Jurkat, Clone E6-1 (cell line): ENCODE measurements at regions not wholly inside any gene's neighbourhood (a gene's known extent, or its start where the extent isn't known, plus 50 kb on each side); places are given as distances from the start of the nearest gene placed in this dataset.
A peak's percentile ranks its signal among the peaks of the same experiment; 100 is the strongest.

Experiments used
- DNase-seq: peaks from one replicate; pipeline ENCODE4 v3.0.0-alpha.2; 2011; ENCODE audit warnings: low read depth, low spot score
- H3K4me3 ChIP-seq: 2 replicates; pipeline ENCODE4 v1.5.1; 2011; ENCODE audit warnings: mild to moderate bottlenecking, low read length, control low read depth, moderate library complexity

DNA sequence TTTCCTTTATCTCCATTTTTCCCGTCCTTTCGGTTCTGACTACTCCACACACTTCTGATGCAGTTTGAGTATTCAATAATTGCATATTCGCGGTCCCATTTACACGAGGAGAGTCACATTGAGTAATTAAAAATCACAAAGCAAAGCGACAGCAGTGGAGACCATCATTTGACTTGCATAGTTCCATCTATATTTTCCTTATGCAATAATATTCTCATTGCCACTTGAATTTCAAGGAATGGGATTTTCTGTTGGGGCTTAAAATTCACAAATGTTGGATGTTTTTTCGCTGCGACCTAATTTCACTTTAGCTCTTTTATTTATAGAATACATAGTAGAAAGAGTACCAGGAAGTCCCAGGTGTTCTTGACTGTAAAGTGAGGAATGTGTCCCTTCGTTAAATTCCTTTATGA, 186.8 kb downstream of the ZEB2 start:
- no peak for DNase-seq
- H3K4me3 ChIP-seq: no peak overlapping the region

DNA sequence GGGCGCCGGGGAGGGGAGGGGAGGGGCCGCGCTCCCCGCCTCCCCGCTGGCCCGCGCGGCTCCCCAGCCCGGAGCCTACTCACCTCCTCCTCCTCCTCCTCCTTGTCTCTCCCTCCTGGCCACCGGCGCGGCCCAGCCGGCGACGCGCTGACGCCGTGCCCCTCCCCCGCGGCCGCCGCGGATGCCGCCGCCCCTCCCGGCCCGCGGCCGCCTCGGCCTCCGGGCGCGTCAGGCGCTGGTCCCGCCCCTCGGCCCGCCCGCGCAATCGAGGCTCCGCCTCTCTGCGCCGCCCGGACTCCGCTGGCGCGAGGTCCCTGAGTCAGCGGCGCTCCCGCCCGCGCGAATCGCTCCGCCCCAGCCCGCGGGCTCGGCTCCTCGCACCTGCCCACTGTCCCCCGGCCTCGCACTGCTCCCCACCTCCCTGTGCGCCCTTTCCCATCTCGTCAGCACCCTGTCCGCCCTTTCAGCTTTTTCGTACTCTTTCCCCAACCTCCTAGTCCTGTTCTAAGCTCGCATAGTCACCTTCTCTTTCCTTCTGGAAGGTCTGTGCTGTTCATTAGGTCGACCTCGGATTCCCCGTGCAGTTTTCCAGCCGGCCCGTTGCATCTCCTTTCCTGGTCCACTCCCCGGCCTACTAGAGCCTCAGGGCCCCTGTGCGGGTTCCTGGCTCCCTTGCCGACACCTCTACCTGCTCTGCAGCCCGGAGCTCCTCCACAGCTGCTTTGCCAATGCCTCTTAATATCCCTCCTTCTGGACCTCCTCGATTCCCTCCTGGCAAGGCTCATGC, 187.4 kb downstream of the ZEB2 start:
- peak; percentile 60 for DNase-seq
- peak overlapping the region; percentile 53 for H3K4me3 ChIP-seq

- DNase-seq: no peak
- peak overlapping the region; percentile 77 for H3K4me3 ChIP-seq
Observed at GRCh38 chr2:144331674-144332355, 188.1 kb downstream of the ZEB2 start.

- peak overlapping the region; percentile 77 for H3K4me3 ChIP-seq
- DNase-seq: no peak
Observed at GRCh38 chr2:144330951-144331673, 188.8 kb downstream of the ZEB2 start.

- no peak for DNase-seq
- H3K4me3 ChIP-seq: no peak overlapping the region
Observed at GRCh38 chr2:144329472-144329871, 190.4 kb downstream of the ZEB2 start.

- H3K4me3 ChIP-seq: no peak overlapping the region
- DNase-seq: no peak
Observed at GRCh38 chr2:144328938-144329337, 191.0 kb downstream of the ZEB2 start.

DNA sequence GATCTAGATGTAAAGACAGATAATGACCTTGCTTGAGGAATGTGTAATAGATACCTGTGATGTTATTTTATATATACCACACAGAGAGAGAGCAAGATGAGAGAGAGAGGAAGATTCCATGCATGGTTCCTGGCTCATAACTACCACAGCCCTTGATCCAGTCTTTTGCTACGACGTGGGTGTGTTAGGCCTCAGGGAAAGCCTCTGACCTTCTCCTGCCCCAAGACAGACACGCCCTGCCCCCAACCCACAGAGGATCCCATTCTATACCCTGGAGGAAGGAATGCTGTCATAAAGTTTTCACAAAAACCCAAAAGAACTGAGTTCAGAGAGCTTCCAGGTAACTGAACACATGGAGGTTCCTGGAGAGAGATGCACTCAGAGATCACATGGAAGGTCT, 193.1 kb downstream of the ZEB2 start:
- DNase-seq: no peak
- H3K4me3 ChIP-seq: no peak overlapping the region

- no peak overlapping the region for H3K4me3 ChIP-seq
- DNase-seq: peak; percentile 63
Observed at GRCh38 chr2:144325086-144325485, 194.8 kb downstream of the ZEB2 start.

GRCh38 chr2:144324446-144325045, 195.4 kb downstream of the ZEB2 start:
- DNase-seq: no peak

DNA sequence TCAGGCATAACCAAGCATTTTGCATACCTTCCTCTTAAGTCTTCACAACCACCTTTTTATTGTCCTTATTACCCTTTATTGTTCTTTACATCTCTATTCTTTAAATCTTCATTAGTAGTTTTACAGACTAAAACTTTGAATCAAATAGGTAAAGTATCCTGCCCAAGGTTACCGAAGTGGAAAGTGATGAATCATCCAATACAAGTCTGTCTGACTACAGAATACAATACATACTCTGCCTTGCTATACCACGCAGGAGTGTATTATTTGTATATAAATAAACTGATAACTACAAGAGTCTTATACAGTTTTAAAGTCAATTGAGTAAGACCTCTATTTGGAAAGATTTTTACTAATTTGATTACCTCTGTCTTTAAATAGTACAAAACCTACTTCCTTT, 196.0 kb downstream of the ZEB2 start:
- no peak for DNase-seq
- no peak overlapping the region for H3K4me3 ChIP-seq

More at GRCh38 chr2:144324446-144325045, 195.4 kb downstream of the ZEB2 start:
- no peak overlapping the region for H3K4me3 ChIP-seq

DNA sequence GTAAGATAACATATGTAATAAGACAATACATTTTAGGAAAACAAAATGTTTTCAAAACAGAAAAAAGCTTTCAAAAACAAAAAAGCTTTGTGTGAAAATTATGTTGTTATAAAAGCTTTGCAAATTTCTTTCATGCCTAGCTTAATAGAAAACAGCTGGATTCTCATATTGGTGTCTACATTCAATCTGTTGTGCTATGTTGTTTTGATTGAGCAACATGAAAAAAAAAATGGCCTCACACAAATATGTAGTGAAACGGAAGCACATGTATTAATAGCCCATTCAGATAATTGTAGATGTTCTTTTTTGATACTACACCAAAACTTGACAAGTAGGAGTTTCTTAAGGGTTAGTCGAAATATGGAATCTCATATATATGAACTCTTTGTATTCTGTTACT, 197.5 kb downstream of the ZEB2 start:
- DNase-seq: no peak
- H3K4me3 ChIP-seq: no peak overlapping the region

GRCh38 chr2:144320491-144320890, 199.4 kb downstream of the ZEB2 start:
- H3K4me3 ChIP-seq: no peak overlapping the region
- DNase-seq: peak; percentile 53

DNA sequence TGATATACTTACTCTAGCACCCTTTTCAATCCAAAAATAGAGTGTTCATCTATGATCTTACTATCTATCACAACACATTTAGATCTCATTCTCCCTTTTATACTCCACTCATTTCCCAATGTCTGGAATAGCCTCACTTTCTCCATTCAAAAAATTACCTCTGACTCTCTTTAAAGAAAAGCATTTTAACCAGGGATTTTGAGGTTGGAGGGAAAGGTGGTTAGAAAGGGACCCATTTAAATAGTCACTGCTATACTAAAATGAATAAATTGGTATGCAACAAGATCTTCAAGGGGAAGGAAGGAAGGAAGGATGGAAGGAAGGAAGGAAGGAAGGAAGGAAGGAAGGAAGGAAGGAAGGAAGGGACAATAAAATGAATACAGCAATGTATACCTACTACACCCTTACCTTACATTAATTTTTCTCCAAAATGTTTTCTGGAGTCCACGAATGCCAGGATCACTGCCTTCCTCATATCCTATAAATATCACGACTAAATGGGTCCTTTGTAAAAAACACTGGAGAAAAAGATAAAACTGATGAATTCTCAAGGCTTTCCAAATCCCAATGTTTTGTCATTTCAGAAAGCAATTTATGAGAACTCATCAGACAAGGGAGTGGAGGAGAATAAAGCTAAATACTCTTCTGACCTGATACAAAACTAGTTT, 202.7 kb downstream of the ZEB2 start:
- no peak for DNase-seq
- H3K4me3 ChIP-seq: no peak overlapping the region

DNA sequence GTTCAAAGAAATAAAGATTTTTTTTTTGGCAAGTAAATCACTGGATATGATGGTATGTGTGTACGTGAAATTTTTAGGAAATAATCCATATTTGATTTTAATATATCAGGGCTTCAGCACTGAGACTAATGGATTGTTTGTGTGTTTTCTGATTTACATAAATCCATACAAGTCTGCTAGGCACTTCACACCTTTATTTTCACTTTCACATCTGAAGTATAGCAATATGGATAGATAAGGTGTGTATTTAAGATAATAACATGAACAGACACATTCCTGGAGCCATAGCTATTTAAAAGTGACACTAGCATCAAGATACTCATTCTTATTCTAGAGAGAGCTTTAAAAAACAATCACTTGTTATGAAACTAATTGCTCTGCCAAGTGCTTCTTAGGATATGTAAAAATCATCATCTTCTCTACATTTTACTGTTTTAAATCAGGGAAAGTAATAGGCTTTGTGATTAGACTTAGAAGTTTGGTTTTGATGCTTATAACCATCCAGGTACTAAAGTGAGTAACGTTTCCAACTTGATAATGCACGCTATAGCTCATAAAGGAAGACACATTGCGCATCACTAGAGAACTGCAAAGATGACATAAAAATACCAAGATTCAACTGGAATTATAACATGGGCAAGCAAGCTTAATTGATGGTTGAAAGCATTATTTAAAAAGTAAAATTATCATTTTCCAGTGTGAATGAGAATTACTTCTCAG, 208.9 kb downstream of the ZEB2 start:
- DNase-seq: no peak

GRCh38 chr2:144310484-144310883, 209.4 kb downstream of the ZEB2 start:
- H3K4me3 ChIP-seq: no peak overlapping the region
- DNase-seq: no peak

More for the DNA sequence above, 208.9 kb downstream of the ZEB2 start:
- no peak overlapping the region for H3K4me3 ChIP-seq

- no peak overlapping the region for H3K4me3 ChIP-seq
- DNase-seq: no peak
Observed at GRCh38 chr2:144307711-144308110, 212.2 kb downstream of the ZEB2 start.

DNA sequence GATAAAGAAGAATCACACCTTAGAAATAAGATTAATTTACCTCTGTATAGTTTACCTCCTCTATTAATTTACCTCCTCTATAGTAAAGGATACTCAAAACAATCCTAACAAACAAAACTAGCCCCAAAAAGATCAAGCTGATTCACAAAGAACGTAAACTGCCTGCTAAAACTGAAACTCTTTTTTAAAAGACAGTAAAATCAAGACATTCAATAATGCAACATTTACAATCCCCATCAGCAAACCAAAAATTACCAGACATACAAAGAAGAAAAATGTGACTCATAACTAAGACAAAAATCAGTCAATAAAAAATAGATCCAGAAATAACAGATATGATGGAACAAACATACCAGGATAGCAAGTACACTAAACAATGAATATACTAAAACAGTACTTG, 215.7 kb downstream of the ZEB2 start:
- DNase-seq: no peak
- no peak overlapping the region for H3K4me3 ChIP-seq

GRCh38 chr2:144300632-144301031, 219.3 kb downstream of the ZEB2 start:
- DNase-seq: no peak
- H3K4me3 ChIP-seq: no peak overlapping the region

GRCh38 chr2:144290276-144290675, 229.6 kb downstream of the ZEB2 start:
- H3K4me3 ChIP-seq: no peak overlapping the region
- no peak for DNase-seq
